ENCODE measurements at regions not wholly inside any gene's neighbourhood (a gene's known extent, or its start where the extent isn't known, plus 50 kb on each side); places are given as distances from the start of the nearest gene placed in this dataset.

DNA sequence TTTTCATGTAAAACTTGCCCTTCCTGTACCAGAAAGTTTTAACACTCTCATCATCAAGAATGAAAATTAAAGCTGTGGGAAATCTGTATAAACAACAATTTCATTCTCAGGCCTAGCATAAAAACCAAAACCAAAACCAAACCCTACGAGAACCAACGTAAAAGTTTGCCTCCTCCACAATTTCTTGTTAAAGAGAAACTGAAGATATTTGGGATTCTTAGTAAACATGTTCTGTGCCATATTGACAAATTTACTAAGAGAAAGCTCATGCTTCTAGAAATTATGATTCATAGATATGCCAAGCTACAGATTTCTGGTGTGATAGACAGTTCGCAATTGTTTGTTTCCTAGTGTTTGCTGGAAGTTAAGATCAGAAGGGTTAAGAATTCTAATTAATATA, 801.0 kb upstream of the NUDT12 start:
- TF ChIP-seq, protein P1, sequence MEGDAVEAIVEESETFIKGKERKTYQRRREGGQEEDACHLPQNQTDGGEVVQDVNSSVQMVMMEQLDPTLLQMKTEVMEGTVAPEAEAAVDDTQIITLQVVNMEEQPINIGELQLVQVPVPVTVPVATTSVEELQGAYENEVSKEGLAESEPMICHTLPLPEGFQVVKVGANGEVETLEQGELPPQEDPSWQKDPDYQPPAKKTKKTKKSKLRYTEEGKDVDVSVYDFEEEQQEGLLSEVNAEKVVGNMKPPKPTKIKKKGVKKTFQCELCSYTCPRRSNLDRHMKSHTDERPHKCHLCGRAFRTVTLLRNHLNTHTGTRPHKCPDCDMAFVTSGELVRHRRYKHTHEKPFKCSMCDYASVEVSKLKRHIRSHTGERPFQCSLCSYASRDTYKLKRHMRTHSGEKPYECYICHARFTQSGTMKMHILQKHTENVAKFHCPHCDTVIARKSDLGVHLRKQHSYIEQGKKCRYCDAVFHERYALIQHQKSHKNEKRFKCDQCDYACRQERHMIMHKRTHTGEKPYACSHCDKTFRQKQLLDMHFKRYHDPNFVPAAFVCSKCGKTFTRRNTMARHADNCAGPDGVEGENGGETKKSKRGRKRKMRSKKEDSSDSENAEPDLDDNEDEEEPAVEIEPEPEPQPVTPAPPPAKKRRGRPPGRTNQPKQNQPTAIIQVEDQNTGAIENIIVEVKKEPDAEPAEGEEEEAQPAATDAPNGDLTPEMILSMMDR (conservative IDR thresholded peaks at IDR 0.05), result no peak
- no peak for TF ChIP-seq ZFX (IDR thresholded peaks at IDR 0.05)
- no peak overlapping the region for H3K27ac ChIP-seq

DNA sequence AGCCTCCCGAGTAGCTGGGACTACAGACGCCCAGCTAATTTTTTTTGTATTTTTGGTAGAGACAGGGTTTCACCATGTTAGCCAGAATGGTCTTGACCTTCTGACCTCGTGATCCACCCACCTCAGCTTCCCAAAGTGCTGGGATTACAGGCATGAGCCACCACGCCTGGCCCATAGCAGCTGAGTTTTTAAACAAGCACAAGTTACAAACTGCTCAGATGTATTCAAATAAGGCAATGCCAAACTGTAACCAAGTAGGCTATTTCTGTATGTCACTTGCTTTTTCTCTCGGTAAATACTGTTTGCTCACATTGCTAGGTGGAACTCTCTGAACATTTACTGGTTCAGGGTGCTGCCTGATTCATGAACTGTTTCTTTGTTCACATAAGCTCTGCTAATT, 799.3 kb upstream of the NUDT12 start:
- no peak overlapping the region for H3K27ac ChIP-seq

DNA sequence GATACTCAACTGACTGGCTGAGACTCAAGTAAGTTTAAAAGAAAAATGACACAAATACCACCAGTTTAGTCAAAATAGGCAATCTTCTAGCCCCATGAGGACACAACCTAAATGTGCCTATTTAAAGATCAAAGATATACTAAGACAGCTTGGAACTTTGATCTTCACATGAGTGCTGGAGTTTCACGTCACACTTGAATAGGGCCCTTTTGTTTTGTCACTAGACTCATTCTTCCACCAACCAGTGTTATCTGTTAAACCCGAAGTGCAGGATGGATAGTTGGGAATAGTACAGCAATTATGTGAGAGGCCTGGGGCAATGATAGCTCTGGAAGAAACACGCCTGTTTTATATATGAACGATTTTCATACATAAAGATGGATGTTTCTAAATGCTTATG, 792.8 kb upstream of the NUDT12 start:
- TF ChIP-seq, protein P1 (conservative IDR thresholded peaks at IDR 0.05), result no peak

More for the DNA sequence above, 799.3 kb upstream of the NUDT12 start:
- TF ChIP-seq ZFX (IDR thresholded peaks at IDR 0.05), result no peak
- TF ChIP-seq, protein P1 (conservative IDR thresholded peaks at IDR 0.05), result no peak

DNA sequence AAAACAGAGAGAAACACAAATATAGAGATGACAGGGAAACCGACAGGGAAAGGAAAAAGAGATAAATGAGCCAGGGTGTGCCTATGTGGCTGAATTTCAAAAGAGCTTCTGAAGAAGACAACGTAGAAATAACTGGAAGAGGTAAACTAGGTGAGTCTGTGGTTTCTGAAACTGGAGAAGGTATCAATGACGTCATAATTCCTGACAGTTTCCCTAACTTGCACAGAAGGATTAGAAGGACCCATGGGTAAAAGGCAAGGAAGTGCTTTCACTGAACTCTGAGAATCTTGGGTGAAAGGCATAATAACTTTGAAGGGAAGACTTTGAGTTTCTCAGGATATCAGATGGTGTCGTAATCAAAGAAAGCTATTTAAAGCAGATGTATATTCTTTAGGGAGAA, 790.8 kb upstream of the NUDT12 start:
- no peak for TF ChIP-seq ZFX (IDR thresholded peaks at IDR 0.05)
- TF ChIP-seq, protein P1 (conservative IDR thresholded peaks at IDR 0.05), result no peak
- no peak overlapping the region for H3K27ac ChIP-seq

More for the DNA sequence above, 792.8 kb upstream of the NUDT12 start:
- no peak overlapping the region for H3K27ac ChIP-seq

DNA sequence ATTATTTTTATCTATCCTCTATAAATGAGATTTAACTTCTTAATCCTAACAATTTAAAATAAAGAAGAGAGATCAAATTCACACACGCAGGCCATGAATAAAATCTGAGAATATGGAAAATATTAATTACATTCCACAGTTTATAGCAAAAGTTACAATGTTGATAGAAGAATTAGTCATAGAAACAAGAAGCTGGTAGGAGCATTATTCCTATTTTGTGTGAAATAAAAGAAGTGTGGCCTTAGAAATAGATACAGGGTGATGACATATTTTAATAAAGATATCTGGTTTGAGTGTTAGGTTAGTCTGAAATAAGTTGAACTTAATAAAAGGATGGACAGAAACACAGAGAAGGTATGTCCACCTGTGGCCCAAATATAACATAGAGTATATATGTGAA, 790.4 kb upstream of the NUDT12 start:
- H3K27ac ChIP-seq, result no peak overlapping the region
- TF ChIP-seq ZFX (IDR thresholded peaks at IDR 0.05), result no peak
- TF ChIP-seq, protein P1 (conservative IDR thresholded peaks at IDR 0.05), result no peak

DNA sequence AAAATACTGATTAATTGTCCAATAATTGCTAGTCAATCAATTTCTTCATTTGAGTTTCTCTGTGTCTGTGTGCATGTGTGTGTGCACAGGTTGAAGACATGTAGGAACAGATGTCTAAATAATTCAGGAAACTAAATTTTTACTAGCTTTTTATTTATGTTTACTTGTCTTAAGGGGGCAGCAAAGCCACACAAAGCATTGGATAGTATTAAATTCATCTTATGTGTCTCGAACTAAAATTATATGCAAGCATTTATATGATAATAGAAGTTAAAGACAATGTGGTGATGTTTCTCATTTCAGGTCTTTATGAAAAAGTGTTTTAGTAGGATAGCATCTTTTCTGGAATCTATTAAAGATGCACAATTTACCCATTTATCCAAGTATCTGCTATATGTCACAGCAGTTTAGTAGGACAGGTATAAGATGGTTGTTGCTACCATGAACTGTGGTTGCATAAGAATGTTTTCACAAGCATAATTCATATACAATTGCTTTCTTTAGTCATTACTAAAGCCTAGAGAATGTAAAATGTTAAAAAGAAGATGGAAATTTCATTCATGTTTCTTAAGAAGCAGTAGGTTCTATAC, 784.6 kb upstream of the NUDT12 start:
- TF ChIP-seq, protein P1 (conservative IDR thresholded peaks at IDR 0.05), result peak; percentile 57
- TF ChIP-seq ZFX (IDR thresholded peaks at IDR 0.05), result no peak

DNA sequence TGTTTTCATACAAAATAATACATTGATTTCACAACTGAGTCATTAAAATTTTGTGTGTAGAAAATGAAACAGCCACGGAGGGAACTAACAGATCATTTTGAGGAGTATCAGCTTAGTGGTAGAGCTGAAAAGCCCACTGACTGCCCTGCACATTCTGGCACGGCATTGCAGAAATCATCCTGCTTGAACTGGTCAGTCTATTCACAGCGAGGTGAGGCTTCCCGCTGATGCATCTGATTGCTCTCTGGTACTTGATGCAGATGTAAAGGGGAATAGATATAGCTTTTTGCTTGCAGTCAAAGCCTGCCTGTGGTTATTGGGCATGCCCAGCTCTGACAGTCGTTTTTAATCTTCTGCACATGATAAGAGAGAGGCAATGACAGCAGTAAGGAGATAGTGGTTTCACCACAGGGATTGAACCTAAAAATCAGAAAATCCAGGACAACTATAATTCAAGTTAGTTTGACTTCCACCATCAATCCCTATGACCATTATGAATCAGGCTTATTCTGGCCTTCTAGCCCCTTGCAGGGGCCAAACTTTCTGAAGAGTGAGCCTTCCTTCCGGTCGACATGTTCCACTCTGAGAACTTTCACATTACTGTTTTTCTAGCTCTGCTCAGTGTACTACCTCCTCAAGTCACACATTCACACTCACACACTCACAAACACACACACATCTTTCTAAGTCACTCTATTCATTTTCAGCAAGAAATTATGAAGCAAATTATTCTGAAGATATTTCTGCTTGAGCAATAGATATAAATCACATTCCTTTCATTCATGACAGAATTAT, 782.8 kb upstream of the NUDT12 start:
- TF ChIP-seq, protein P1 (conservative IDR thresholded peaks at IDR 0.05), result no peak
- TF ChIP-seq ZFX (IDR thresholded peaks at IDR 0.05), result no peak
- no peak overlapping the region for H3K27ac ChIP-seq

More for the DNA sequence above, 784.6 kb upstream of the NUDT12 start:
- no peak overlapping the region for H3K27ac ChIP-seq
